HepG2 (cell line): ENCODE measurements at regions not wholly inside any gene's neighbourhood (a gene's known extent, or its start where the extent isn't known, plus 50 kb on each side); places are given as distances from the start of the nearest gene placed in this dataset.

ENCODE experiments used
- ATAC-seq: fragments of 200-7000 bp; cut with Tn5 transposase; 3 replicates; pipeline ENCODE4 v1.9.1; 2020; ENCODE audit warnings: mild to moderate bottlenecking, moderate library complexity
- BruUV-seq: library from RNA; stranded (reverse); fragments of 400-500 nt; replicated peaks from 2 replicates; lab custom pipeline; 2021; lab: Mats Ljungman, UMichigan
- CTCF ChIA-PET: fragments of 300-600 bp; formaldehyde crosslinking; extraction: SDS; loops from one replicate; lab custom pipeline; 2021; ENCODE audit warnings: low total read pairs, inconsistent platforms, low intra/inter-chr PET ratio; lab: Yijun Ruan, JAX
- POLR2A ChIA-PET: fragments of 350-600 bp; sonication (Branson Sonifier 250); formaldehyde crosslinking; loops from one replicate; lab custom pipeline; 2020; ENCODE audit warnings: antibody characterized with exemption, inconsistent platforms; lab: Yijun Ruan, JAX
- DNase-seq: peaks from one replicate; pipeline ENCODE4 v3.0.0-alpha.2; 2015; ENCODE audit warnings: low spot score
- FAIRE-seq: peaks from 3 replicates; lab custom pipeline; 2011; peaks lifted over from hg19 to GRCh38; lab: Jason Lieb, UNC
- H2AFZ ChIP-seq: one replicate; pipeline ENCODE4 v1.6.1; 2011; ENCODE audit warnings: low read length, inconsistent platforms
- H3K27ac ChIP-seq: fragments of 300-600 bp; 3 replicates; pipeline ENCODE4 v1.8.0; 2011; ENCODE audit warnings: mixed run types, mild to moderate bottlenecking, mixed read lengths, low read length, inconsistent platforms; ENCODE audit not compliant: insufficient read depth; ENCODE audit errors: extremely low read length
- H3K27me3 ChIP-seq, 2 experiments: fragments of 200-600 bp in 1 of 2; 2 replicates in 1 of 2; 3 replicates in 1 of 2; pipeline versions ENCODE4 v1.6.0 to v1.8.0; 2011; ENCODE audit warnings: low read length in 2 of 2, mild to moderate bottlenecking in 2 of 2, moderate library complexity in 2 of 2, inconsistent platforms in 1 of 2; ENCODE audit not compliant: insufficient read depth in 2 of 2, control insufficient read depth in 1 of 2
- H3K36me3 ChIP-seq, 2 experiments: fragments of 200-600 bp in 1 of 2; replicated peaks in 1 of 2; 2 replicates in 1 of 2; 3 replicates in 1 of 2; pipeline versions ENCODE4 v1.5.1 to v1.8.0; 2011; ENCODE audit warnings: low read length in 2 of 2, inconsistent platforms in 1 of 2; ENCODE audit not compliant: insufficient read depth in 2 of 2, control insufficient read depth in 1 of 2
- H3K4me1 ChIP-seq: 2 replicates; pipeline ENCODE4 v1.5.1; 2012; ENCODE audit warnings: low read length, inconsistent platforms; ENCODE audit not compliant: insufficient read depth
- H3K4me2 ChIP-seq: 2 replicates; pipeline ENCODE4 v1.6.0; 2011; ENCODE audit warnings: low read depth, low read length, inconsistent platforms
- H3K4me3 ChIP-seq, 3 experiments: fragments of 200-600 bp in 1 of 3; sonication (generic), shearing (Covaris generic) in 1 of 3; replicated peaks in 1 of 3; 2 replicates each; pipeline ENCODE4 v1.5.1; 2011 to 2016; ENCODE audit warnings: low read length in 3 of 3, inconsistent platforms in 2 of 3, low read depth in 2 of 3, mild to moderate bottlenecking in 2 of 3, control low read depth in 1 of 3, mixed read lengths in 1 of 3; ENCODE audit not compliant: insufficient read depth in 1 of 3
- H3K79me2 ChIP-seq: one replicate; pipeline ENCODE4 v1.6.1; 2011; ENCODE audit warnings: low read length, inconsistent platforms; ENCODE audit not compliant: insufficient read depth
- H3K9ac ChIP-seq: 2 replicates; pipeline ENCODE4 v1.6.0; 2011; ENCODE audit warnings: mild to moderate bottlenecking, low read depth, low read length, inconsistent platforms; ENCODE audit not compliant: insufficient read depth
- H3K9me3 ChIP-seq: 2 replicates; pipeline ENCODE4 v1.5.1; 2012; ENCODE audit warnings: mild to moderate bottlenecking, low read length
- H4K20me1 ChIP-seq: 2 replicates; pipeline ENCODE4 v1.6.0; 2011; ENCODE audit warnings: inconsistent platforms, mild to moderate bottlenecking, low read length, moderate library complexity; ENCODE audit not compliant: insufficient read depth
- AKAP8 ChIP-seq: sonication (generic); formaldehyde crosslinking; IDR thresholded peaks from 2 replicates; pipeline ENCODE4 v1.5.1; 2020; ENCODE audit warnings: mild to moderate bottlenecking, missing genetic modification reagents
- ATF5 ChIP-seq: sonication (generic); formaldehyde crosslinking; IDR thresholded peaks from 2 replicates; pipeline ENCODE4 v1.4.0; 2020; ENCODE audit warnings: mild to moderate bottlenecking, low read depth, missing genetic modification reagents
- FOXA3 ChIP-seq: IDR thresholded peaks from 2 replicates; pipeline ENCODE4 v1.6.1; 2016; ENCODE audit warnings: missing genetic modification reagents, missing compliant biosample characterization
- FOXK2 ChIP-seq: fragments of 450-650 bp; IDR thresholded peaks from 2 replicates; pipeline ENCODE4 v1.6.1; 2016
- HNF4A ChIP-seq: sonication (generic); formaldehyde crosslinking; IDR thresholded peaks from 2 replicates; pipeline ENCODE4 v1.4.0; 2020; ENCODE audit warnings: missing genetic modification reagents
- KLF11 ChIP-seq: IDR thresholded peaks from 2 replicates; pipeline ENCODE4 v1.6.1; 2016; ENCODE audit warnings: missing compliant biosample characterization
- MEF2D ChIP-seq: sonication (generic); formaldehyde crosslinking; IDR thresholded peaks from 2 replicates; pipeline ENCODE4 v1.5.1; 2020; ENCODE audit warnings: mild to moderate bottlenecking, missing genetic modification reagents
- RARA ChIP-seq: IDR thresholded peaks from 2 replicates; pipeline ENCODE4 v1.6.1; 2016; ENCODE audit warnings: missing genetic modification reagents, missing compliant biosample characterization
- SALL2 ChIP-seq: sonication (generic); formaldehyde crosslinking; IDR thresholded peaks from 2 replicates; pipeline ENCODE4 v1.8.1; 2023; ENCODE audit warnings: mild to moderate bottlenecking, missing genetic modification reagents, inconsistent platforms
- SIX4 ChIP-seq: sonication (generic); formaldehyde crosslinking; IDR thresholded peaks from 2 replicates; pipeline ENCODE4 v1.4.0; 2020; ENCODE audit warnings: missing genetic modification reagents
- SOX5 ChIP-seq: IDR thresholded peaks from 2 replicates; pipeline ENCODE4 v1.6.1; 2016; ENCODE audit warnings: borderline replicate concordance
- SSRP1 ChIP-seq: IDR thresholded peaks from 2 replicates; pipeline ENCODE4 v1.6.1; 2016; ENCODE audit warnings: control low read depth
- THYN1 ChIP-seq: sonication (generic); formaldehyde crosslinking; IDR thresholded peaks from 2 replicates; pipeline ENCODE4 v1.8.1; 2023; ENCODE audit warnings: low read depth, mild to moderate bottlenecking, moderate library complexity, missing genetic modification reagents, borderline replicate concordance
- TRAFD1 ChIP-seq: sonication (generic); formaldehyde crosslinking; IDR thresholded peaks from 2 replicates; pipeline ENCODE4 v1.5.1; 2020; ENCODE audit warnings: missing genetic modification reagents, mild to moderate bottlenecking, borderline replicate concordance
- ZHX2 ChIP-seq, 2 experiments: sonication (generic) in 1 of 2; formaldehyde crosslinking in 1 of 2; IDR thresholded peaks; 2 replicates each; pipeline versions ENCODE4 v1.6.1 to v1.9.0; 2014 to 2022; ENCODE audit warnings: antibody characterized with exemption in 1 of 2, borderline replicate concordance in 1 of 2, inconsistent platforms in 1 of 2, low read depth in 1 of 2, missing genetic modification reagents in 1 of 2
- ZNF781 ChIP-seq: sonication (generic); formaldehyde crosslinking; IDR thresholded peaks from 2 replicates; pipeline ENCODE4 v1.5.1; 2020; ENCODE audit warnings: borderline replicate concordance, mild to moderate bottlenecking, missing genetic modification reagents; ENCODE audit errors: not compliant biosample characterization
- WGBS: methylation state at CpG from one replicate; pipeline ENCODE4 v1.1.6; 2017; ENCODE audit warnings: low lambda C conversion rate; 5-methylcytosine and 5-hydroxymethylcytosine counted together
- in situ Hi-C: cut with HindIII; loops from 2 replicates; pipeline ENCODE4 v1.10.0; 2017; ENCODE audit warnings: low pct_unique_long_range_greater_than_20kb; ENCODE audit not compliant: extremely low pct_ligation_motif_present
- intact Hi-C: fragments of 100-400 bp; cut with micrococcal nuclease; formaldehyde crosslinking; loops from one replicate; pipeline ENCODE4 v1.10.0; 2022; ENCODE audit not compliant: unreplicated experiment

- ATAC-seq = no peak
- peaks cover 71% of the 10 kb centered on the region for H3K9me3 ChIP-seq
- H4K20me1 ChIP-seq = no peaks in the 10 kb centered on the region
- H3K27ac ChIP-seq = no peak overlapping the region
- 3% methylated on average over 2 of the region's 2 CpGs for WGBS
- in situ Hi-C loops (no loop called here), intact Hi-C loops (loop anchor here (5.0 kb wide), 1 partner anchor 183 kb away; no protein-coding TSS in a partner anchor)
- no peaks in the 10 kb centered on the region for H3K36me3 ChIP-seq
- no peaks in the 10 kb centered on the region for H3K27me3 ChIP-seq
- CTCF ChIA-PET = no interaction called here
- H3K4me2 ChIP-seq = no peak overlapping the region
- BruUV-seq = no TSS peak
- H2AFZ ChIP-seq = no peak overlapping the region
- H3K4me3 ChIP-seq = no peak overlapping the region
- H3K4me1 ChIP-seq = peaks cover 6% of the 10 kb centered on the region; the same call in 1 of the 2 replicates
- TF ChIP-seq MEF2D (CRISPR knock-in tag) (no peak), ZHX2 (IDR thresholded peaks at IDR 0.05; ENCODE audit: low read depth) (no peak), ZHX2 (CRISPR knock-in tag; IDR thresholded peaks at IDR 0.05; ENCODE audit: borderline replicate concordance) (no peak), SALL2 (CRISPR knock-in tag) (no peak), AKAP8 (CRISPR knock-in tag) (no peak), SIX4 (CRISPR knock-in tag) (no peak), SOX5 (CRISPR knock-in tag) (no peak), SSRP1 (CRISPR knock-in tag) (no peak), FOXK2 (no peak), HNF4A (CRISPR knock-in tag) (no peak), KLF11 (no peak), TRAFD1 (CRISPR knock-in tag) (no peak), RARA (no peak), FOXA3 (no peak), ZNF781 (CRISPR knock-in tag) (no peak), ATF5 (CRISPR knock-in tag) (no peak), THYN1 (no peak)
- no peak for DNase-seq
- H3K9ac ChIP-seq = no peak overlapping the region
- POLR2A ChIA-PET = no interaction called here
- FAIRE-seq = no peak
- no peaks in the 10 kb centered on the region for H3K79me2 ChIP-seq
These were observed 1444.6 kb downstream of the SUCLG1 start for GRCh38 chr2:83014462-83014861.
